SK-N-SH (cell line): ENCODE measurements at regions not wholly inside any gene's neighbourhood (a gene's known extent, or its start where the extent isn't known, plus 50 kb on each side); places are given as distances from the start of the nearest gene placed in this dataset.
A peak's percentile ranks its signal among the peaks of the same experiment; 100 is the strongest.

Source experiments
- CTCF ChIA-PET: fragments of 300-600, 350-600 bp; formaldehyde crosslinking; extraction: SDS; loops from one replicate; lab custom pipeline; 2021; lab: Yijun Ruan, JAX
- POLR2A ChIA-PET: fragments of 350-600 bp; sonication (Branson Sonifier 250); formaldehyde crosslinking; extraction: SDS; loops from one replicate; lab custom pipeline; 2020; ENCODE audit warnings: antibody characterized with exemption, inconsistent platforms; lab: Yijun Ruan, JAX
- DNase-seq: peaks from one replicate; pipeline ENCODE4 v3.0.0; 2012
- H2AFZ ChIP-seq: fragments of 200-600 bp; sonication (generic); 2 replicates; pipeline ENCODE4 v1.8.1; 2016; ENCODE audit warnings: antibody characterized with exemption, mild to moderate bottlenecking, low read depth
- H3F3A ChIP-seq: fragments of 200-600 bp; sonication (generic); replicated peaks from 2 replicates; pipeline ENCODE3; 2016; ENCODE audit warnings: antibody characterized with exemption, mild to moderate bottlenecking; ENCODE audit not compliant: insufficient read depth
- H3K27ac ChIP-seq, 2 experiments: fragments of 200-500 bp in 1 of 2; fragments of 200-600 bp in 1 of 2; sonication (Bioruptor generic) in 1 of 2; sonication (generic), shearing (Covaris generic) in 1 of 2; 2 replicates each; pipeline versions ENCODE4 v1.5.1 to v1.6.1; 2014 to 2016; ENCODE audit warnings: low read depth in 2 of 2, inconsistent platforms in 1 of 2, low read length in 1 of 2, mild to moderate bottlenecking in 1 of 2, mixed read lengths in 1 of 2
- H3K27me3 ChIP-seq: fragments of 200-600 bp; sonication (generic), shearing (Covaris generic); 2 replicates; pipeline ENCODE4 v1.6.1; 2016; ENCODE audit warnings: mixed run types; ENCODE audit not compliant: insufficient read depth
- H3K36me3 ChIP-seq, 2 experiments: fragments of 200-500 bp in 1 of 2; fragments of 200-600 bp in 1 of 2; sonication (Bioruptor generic) in 1 of 2; sonication (generic) in 1 of 2; replicated peaks in 1 of 2; 2 replicates each; pipeline versions ENCODE3 to v1.5.1; 2014 to 2016; ENCODE audit warnings: low read length in 1 of 2, mild to moderate bottlenecking in 1 of 2; ENCODE audit not compliant: insufficient read depth in 2 of 2, control insufficient read depth in 1 of 2
- H3K4me1 ChIP-seq, 2 experiments: fragments of 200-500 bp in 1 of 2; fragments of 200-600 bp in 1 of 2; sonication (Bioruptor generic) in 1 of 2; sonication (generic), shearing (Covaris generic) in 1 of 2; 2 replicates each; pipeline versions ENCODE4 v1.5.1 to v1.6.1; 2014 to 2016; ENCODE audit warnings: low read depth in 1 of 2, low read length in 1 of 2, mixed run types in 1 of 2; ENCODE audit not compliant: insufficient read depth in 2 of 2, control insufficient read depth in 1 of 2
- H3K4me2 ChIP-seq: fragments of 200-600 bp; sonication (generic), shearing (Covaris generic); 2 replicates; pipeline ENCODE4 v1.6.1; 2017; ENCODE audit warnings: mixed run types
- H3K4me3 ChIP-seq, 2 experiments: fragments of 200-500 bp in 1 of 2; fragments of 200-600 bp in 1 of 2; sonication (Bioruptor generic) in 1 of 2; sonication (generic), shearing (Covaris generic) in 1 of 2; 2 replicates each; pipeline versions ENCODE4 v1.5.1 to v1.8.1; 2014 to 2016; ENCODE audit warnings: low read depth in 2 of 2, inconsistent platforms in 1 of 2, low read length in 1 of 2, mild to moderate bottlenecking in 1 of 2, mixed read lengths in 1 of 2, moderate library complexity in 1 of 2
- H3K79me2 ChIP-seq: fragments of 200-600 bp; sonication (generic); 2 replicates; pipeline ENCODE4 v1.8.1; 2017; ENCODE audit warnings: mild to moderate bottlenecking; ENCODE audit not compliant: insufficient read depth
- H3K9ac ChIP-seq: fragments of 200-600 bp; sonication (generic); 2 replicates; pipeline ENCODE4 v1.6.1; 2017; ENCODE audit warnings: mixed run types
- H3K9me2 ChIP-seq: fragments of 200-600 bp; sonication (generic); 2 replicates; pipeline ENCODE4 v1.6.1; 2017; ENCODE audit warnings: mixed run types
- H3K9me3 ChIP-seq: fragments of 200-600 bp; sonication (generic); 2 replicates; pipeline ENCODE4 v1.6.1; 2017; ENCODE audit warnings: mixed run types, mild to moderate bottlenecking, moderate library complexity
- H4K20me1 ChIP-seq: fragments of 200-600 bp; sonication (generic); 2 replicates; pipeline ENCODE4 v1.6.1; 2017; ENCODE audit warnings: mild to moderate bottlenecking, mixed run types; ENCODE audit not compliant: insufficient read depth
- CTCF ChIP-seq: fragments of 200-600 bp; sonication (generic); IDR thresholded peaks from 2 replicates; pipeline ENCODE4 v1.6.1; 2017; ENCODE audit warnings: antibody characterized with exemption, mild to moderate bottlenecking, moderate library complexity
- EP300 ChIP-seq, 2 experiments: IDR thresholded peaks; 2 replicates each; pipeline versions ENCODE4 v1.4.0 to v1.6.1; 2012; ENCODE audit warnings: borderline replicate concordance in 1 of 2, low read depth in 1 of 2, low read length in 1 of 2
- EZH2phosphoT487 ChIP-seq: fragments of 200-600 bp; sonication (generic); IDR thresholded peaks from 2 replicates; pipeline ENCODE4 v1.6.1; 2017; ENCODE audit warnings: low read depth, mixed run types, mild to moderate bottlenecking, antibody characterized with exemption, moderate library complexity, borderline replicate concordance
- FOSL2 ChIP-seq: IDR thresholded peaks from 2 replicates; pipeline ENCODE4 v1.4.0; 2012; ENCODE audit warnings: low read depth, mild to moderate bottlenecking, moderate library complexity, borderline replicate concordance
- FOXM1 ChIP-seq: IDR thresholded peaks from 2 replicates; pipeline ENCODE4 v1.4.0; 2012; ENCODE audit warnings: low read depth, mild to moderate bottlenecking
- GATA2 ChIP-seq: sonication (generic); formaldehyde crosslinking; IDR thresholded peaks from 2 replicates; pipeline ENCODE4 v1.5.0; 2020; ENCODE audit warnings: mild to moderate bottlenecking, missing genetic modification reagents
- IRF3 ChIP-seq: fragments of 150-350 bp; IDR thresholded peaks from 2 replicates; pipeline ENCODE4 v1.6.1; 2016; ENCODE audit warnings: mild to moderate bottlenecking, low read depth, low read length
- JUND ChIP-seq: IDR thresholded peaks from 2 replicates; pipeline ENCODE4 v1.4.0; 2012
- MEF2A ChIP-seq: IDR thresholded peaks from 2 replicates; pipeline ENCODE4 v1.4.0; 2012; ENCODE audit warnings: low read depth, borderline replicate concordance
- NRF1 ChIP-seq: IDR thresholded peaks from 2 replicates; pipeline ENCODE4 v1.6.1; 2012; ENCODE audit warnings: low read depth, mild to moderate bottlenecking, low read length
- POLR2AphosphoS5 ChIP-seq: IDR thresholded peaks from 2 replicates; pipeline ENCODE4 v1.6.1; 2012; ENCODE audit warnings: low read depth, low read length
- RAD21 ChIP-seq: IDR thresholded peaks from 2 replicates; pipeline ENCODE4 v1.6.1; 2012; ENCODE audit warnings: mild to moderate bottlenecking, low read length
- RCOR1 ChIP-seq: fragments of 150-350 bp; IDR thresholded peaks from 2 replicates; pipeline ENCODE4 v1.6.1; 2017; ENCODE audit warnings: antibody characterized with exemption, low read length
- RFX5 ChIP-seq: IDR thresholded peaks from 2 replicates; pipeline ENCODE4 v1.6.1; 2012; ENCODE audit warnings: mild to moderate bottlenecking, improper control_type of control experiment, low read length
- TAF1 ChIP-seq: IDR thresholded peaks from 2 replicates; pipeline ENCODE4 v1.6.1; 2012; ENCODE audit warnings: low read depth, mild to moderate bottlenecking, low read length, moderate library complexity, borderline replicate concordance
- TEAD4 ChIP-seq: IDR thresholded peaks from 2 replicates; pipeline ENCODE4 v1.4.0; 2012; ENCODE audit warnings: mild to moderate bottlenecking, borderline replicate concordance; ENCODE audit not compliant: insufficient read depth
- USF1 ChIP-seq: IDR thresholded peaks from 2 replicates; pipeline ENCODE4 v1.4.0; 2012; ENCODE audit warnings: low read depth, borderline replicate concordance
- USF2 ChIP-seq: fragments of 150-350 bp; IDR thresholded peaks from 2 replicates; pipeline ENCODE4 v1.6.1; 2017; ENCODE audit warnings: antibody characterized with exemption, low read length, low read depth, borderline replicate concordance
- ZBTB33 ChIP-seq: IDR thresholded peaks from 2 replicates; pipeline ENCODE4 v1.4.0; 2012; ENCODE audit warnings: low read depth, borderline replicate concordance
- WGBS: methylation state at CpG from one replicate; pipeline ENCODE4 v1.1.6; 2017; ENCODE audit warnings: low lambda C conversion rate; 5-methylcytosine and 5-hydroxymethylcytosine counted together

- Histone ChIP-seq H2AFZ (no peak overlapping the region), H3K4me2 (no peak overlapping the region)
Observed at GRCh38 chrX:96407072-96407471, 277.6 kb upstream of the DIAPH2 start.

More at GRCh38 chrX:96407072-96407471, 277.6 kb upstream of the DIAPH2 start:
- no peaks in the 10 kb centered on the region for H3F3A ChIP-seq
- peak overlapping the region in 1 of 2 experiments; percentile 41; a peak in 1 of 4 replicates for H3K27ac ChIP-seq
- no peaks in the 10 kb centered on the region for H4K20me1 ChIP-seq
- H3K9me2 ChIP-seq, result no peaks in the 10 kb centered on the region
- POLR2A ChIA-PET, result no interaction called here
- 29% methylated on average over 3 of the region's 3 CpGs for WGBS
- no peaks in the 10 kb centered on the region; the same call in 1 of the 2 replicates for H3K27me3 ChIP-seq
- H3K9me3 ChIP-seq, result no peaks in the 10 kb centered on the region
- no peak for TF ChIP-seq ZBTB33
- no peak for TF ChIP-seq TAF1
- TF ChIP-seq USF1, result no peak
- TF ChIP-seq USF2, result no peak
- no peak for TF ChIP-seq EP300 (IDR thresholded peaks at IDR 0.05; ENCODE audit: borderline replicate concordance in 1 of 2, low read depth in 1 of 2, low read length in 1 of 2)
- no peak for TF ChIP-seq FOSL2
- no peak for TF ChIP-seq GATA2 (CRISPR knock-in tag)
- no peak for TF ChIP-seq TEAD4
- TF ChIP-seq CTCF, result no peak
- TF ChIP-seq RFX5, result no peak
- TF ChIP-seq EZH2phosphoT487, result no peak
- no peak for TF ChIP-seq JUND
- TF ChIP-seq MEF2A, result no peak
- TF ChIP-seq FOXM1, result no peak
- TF ChIP-seq RCOR1, result no peak
- TF ChIP-seq IRF3, result no peak
- no peak for TF ChIP-seq NRF1
- TF ChIP-seq RAD21, result no peak
- no peak for TF ChIP-seq POLR2AphosphoS5
- TF ChIP-seq, all 33 proteins: peak for 0
- H3K79me2 ChIP-seq, result no peaks in the 10 kb centered on the region
- DNase-seq, result no peak
- H3K4me1 ChIP-seq, result no peaks in the 10 kb centered on the region; a peak in 1 of 4 replicates
- CTCF ChIA-PET, result no interaction called here
- H3K4me3 ChIP-seq, result no peak overlapping the region
- no peak overlapping the region for H3K9ac ChIP-seq
- no peaks in the 10 kb centered on the region for H3K36me3 ChIP-seq
